H4 (cell line): ENCODE measurements at regions not wholly inside any gene's neighbourhood (a gene's known extent, or its start where the extent isn't known, plus 50 kb on each side); places are given as distances from the start of the nearest gene placed in this dataset.
"Not testable (repeated sequence)": the region's sequence is repeated elsewhere in the genome, so short reads cannot be mapped to it uniquely, and the experiment has no call there.

Source experiments
- DNase-seq: peaks from one replicate; pipeline ENCODE4 v3.0.0-alpha.2; 2015; ENCODE audit warnings: low spot score

GRCh38 chr4:145297556-145297955 is 117.2 kb upstream of the OTUD4 start:
- no peak for DNase-seq

GRCh38 chr4:145295547-145295946 is 115.2 kb upstream of the OTUD4 start:
- no peak for DNase-seq

DNA sequence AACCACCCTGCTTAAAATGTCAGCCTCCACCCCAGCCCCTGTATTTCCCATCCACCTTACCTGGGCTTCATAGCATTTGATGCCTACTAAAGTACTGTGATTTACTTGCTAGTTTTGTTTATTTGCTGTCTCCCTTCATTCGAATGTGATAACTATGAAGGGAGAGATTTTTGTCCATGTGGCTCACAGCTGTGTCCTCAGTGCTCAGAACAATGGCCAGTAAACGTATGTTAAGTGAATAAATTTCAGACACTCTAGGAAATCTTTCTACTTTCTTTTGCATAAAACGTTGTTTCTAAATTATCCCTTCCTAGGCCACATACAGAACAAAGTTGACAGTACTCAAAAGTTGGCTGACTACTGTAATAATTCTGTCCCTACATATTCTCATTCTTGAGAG is 114.7 kb upstream of the OTUD4 start:
- no peak for DNase-seq

- no peak for DNase-seq
Measured at GRCh38 chr4:145293658-145294057, 113.3 kb upstream of the OTUD4 start.

GRCh38 chr4:145290955-145291354 is 110.6 kb upstream of the OTUD4 start:
- DNase-seq, result no peak

GRCh38 chr4:145289403-145290076 is 109.2 kb upstream of the OTUD4 start:
- no peak for DNase-seq

DNA sequence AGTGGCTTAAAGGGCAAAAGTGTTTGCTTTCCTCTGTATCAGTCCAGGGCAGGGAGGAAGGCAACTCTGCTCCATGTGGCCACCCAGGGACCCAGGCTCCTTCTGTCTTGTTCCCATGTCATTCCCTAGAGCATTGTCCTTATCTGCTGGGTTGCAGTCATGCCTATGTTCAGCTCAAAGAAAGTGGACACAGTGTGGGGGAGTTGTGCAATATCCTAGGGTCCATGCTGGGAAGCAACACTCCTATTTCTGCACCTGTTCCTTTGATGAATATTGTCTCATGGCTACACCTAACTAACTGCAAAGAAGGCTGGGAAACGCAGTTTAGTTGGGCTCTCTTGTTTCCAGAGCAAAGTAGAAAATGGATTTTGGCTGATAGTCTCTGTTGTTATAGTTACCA is 107.0 kb upstream of the OTUD4 start:
- DNase-seq, result no peak

DNA sequence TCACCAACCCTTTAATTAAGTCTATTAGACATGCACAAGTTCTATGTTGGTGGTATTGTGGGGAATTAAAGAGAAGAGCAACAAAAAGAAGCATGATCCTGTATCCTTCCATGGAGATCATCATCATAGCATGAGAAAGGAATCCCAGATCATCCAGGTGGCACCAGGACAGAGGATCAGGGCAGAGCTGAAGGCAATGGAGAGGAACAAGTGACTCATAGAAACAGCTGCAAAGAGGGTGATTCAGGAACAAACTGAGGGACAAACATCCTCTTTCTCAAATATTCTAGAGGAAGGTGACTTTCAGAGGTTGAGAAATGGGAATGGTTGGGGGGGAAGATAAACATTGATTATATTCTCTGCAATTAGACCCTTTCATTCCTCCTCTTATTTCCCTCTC is 105.5 kb upstream of the OTUD4 start:
- DNase-seq, result no peak

- no peak for DNase-seq
Measured at GRCh38 chr4:145283909-145284308, 103.5 kb upstream of the OTUD4 start.

DNA sequence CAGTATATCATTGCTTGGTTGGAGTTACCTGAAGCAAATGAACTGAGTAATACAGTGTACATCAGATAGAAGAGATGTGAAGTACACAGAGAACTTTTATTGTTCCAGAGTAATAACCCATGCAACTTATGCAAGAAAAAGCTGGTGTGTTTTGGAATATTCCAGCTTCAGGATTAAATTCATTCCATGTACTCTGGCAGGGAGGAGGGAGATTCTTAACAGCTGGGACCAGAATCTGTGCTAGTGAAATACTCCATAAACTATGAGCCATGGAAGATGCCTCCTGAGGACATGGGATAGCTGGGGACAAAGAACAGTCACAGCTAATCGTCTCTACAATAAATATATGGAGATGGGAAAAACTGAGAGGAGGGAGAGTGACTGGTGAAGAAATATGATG is 101.6 kb upstream of the OTUD4 start:
- DNase-seq, result no peak

- no peak for DNase-seq
Measured at GRCh38 chr4:145281224-145281623, 100.8 kb upstream of the OTUD4 start.

- DNase-seq, result no peak
Measured at GRCh38 chr4:145280541-145280940, 100.2 kb upstream of the OTUD4 start.

GRCh38 chr4:145279122-145279960 is 99.0 kb upstream of the OTUD4 start:
- peak; percentile 53 for DNase-seq

GRCh38 chr4:145278341-145279121 is 98.1 kb upstream of the OTUD4 start:
- DNase-seq, result peak; percentile 14

GRCh38 chr4:145277011-145277410 is 96.6 kb upstream of the OTUD4 start:
- no peak for DNase-seq

- no peak for DNase-seq
Measured at GRCh38 chr4:145276050-145276449, 95.7 kb upstream of the OTUD4 start.

DNA sequence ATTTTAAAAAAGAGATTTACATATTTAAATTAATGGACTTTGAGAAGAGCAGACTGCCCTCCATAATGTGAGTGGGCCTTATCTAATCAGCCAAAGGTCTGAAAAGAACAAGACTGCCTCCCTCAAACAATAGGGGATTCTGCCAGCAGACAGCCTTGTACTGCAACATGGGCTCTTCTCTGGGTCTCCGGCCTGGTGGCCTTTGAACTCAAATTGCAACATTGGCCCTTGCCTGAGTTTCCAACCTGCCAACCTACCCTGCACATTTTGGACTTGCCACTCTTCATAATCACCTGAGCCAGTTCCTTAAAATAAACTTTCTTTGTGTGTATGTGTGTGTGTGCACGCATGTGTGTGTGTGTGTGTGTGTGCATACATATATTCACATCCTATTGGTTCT is 90.8 kb upstream of the OTUD4 start:
- no peak for DNase-seq

GRCh38 chr4:145266881-145267280 is 86.5 kb upstream of the OTUD4 start:
- DNase-seq, result no peak

DNA sequence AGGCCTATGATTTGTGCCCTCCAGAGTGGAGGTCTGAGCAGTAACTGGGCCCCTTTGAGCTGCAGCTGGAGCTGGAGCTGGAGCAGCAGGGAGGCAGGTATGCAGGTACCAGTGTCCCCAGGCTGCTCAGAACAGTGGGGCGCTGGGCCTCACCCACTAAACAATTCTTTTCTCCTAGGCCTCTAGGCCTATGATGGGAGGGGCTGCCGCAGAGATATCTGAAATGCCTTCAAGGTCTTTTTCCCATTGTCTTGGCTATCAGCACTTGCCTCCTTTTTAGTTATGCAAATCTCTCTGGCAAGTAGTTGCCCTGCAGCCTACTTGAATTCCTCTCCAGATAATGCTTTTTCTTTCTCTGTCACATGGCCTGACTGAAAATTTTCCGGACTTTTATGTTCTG is 79.7 kb upstream of the OTUD4 start:
- no peak for DNase-seq

DNA sequence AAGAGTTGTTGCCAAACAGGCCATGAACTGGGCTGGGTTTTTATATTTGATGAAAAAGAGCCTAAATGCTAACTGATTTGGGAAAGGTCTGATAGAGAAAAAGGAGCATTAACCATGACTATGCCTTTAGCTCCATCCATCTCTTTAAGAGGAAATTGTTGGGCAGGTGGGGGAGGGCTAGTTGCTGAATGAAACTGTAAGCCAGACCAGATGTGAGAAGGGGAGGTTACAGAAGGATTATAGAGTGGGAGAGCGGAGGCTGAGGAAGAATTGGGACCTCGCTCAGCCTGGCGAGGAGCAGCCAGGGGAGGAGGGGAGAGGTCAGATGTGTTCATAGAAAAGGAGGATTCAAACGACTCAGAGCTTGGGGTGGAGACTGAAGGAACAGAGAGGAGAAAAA is 74.9 kb upstream of the OTUD4 start:
- DNase-seq, result not testable (repeated sequence)

DNA sequence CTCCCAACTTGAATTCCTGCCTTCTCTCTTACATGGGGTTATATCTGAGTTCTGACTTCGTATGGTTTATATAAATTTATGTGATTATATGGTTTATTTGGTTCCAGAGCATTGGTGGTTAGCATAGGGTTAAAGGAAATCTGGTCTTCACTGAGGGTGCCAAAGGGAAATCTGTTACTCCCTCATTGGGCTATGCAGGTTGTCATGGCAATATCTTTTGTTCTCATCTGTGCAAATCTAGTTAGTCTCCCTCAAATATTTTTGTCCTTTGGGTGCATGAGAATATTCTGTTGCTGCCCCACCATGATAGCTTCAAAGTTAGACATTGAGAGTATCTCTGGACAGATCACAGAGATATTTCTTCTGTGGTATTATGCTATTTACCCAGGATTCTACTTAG is 71.8 kb upstream of the OTUD4 start:
- no peak for DNase-seq

DNA sequence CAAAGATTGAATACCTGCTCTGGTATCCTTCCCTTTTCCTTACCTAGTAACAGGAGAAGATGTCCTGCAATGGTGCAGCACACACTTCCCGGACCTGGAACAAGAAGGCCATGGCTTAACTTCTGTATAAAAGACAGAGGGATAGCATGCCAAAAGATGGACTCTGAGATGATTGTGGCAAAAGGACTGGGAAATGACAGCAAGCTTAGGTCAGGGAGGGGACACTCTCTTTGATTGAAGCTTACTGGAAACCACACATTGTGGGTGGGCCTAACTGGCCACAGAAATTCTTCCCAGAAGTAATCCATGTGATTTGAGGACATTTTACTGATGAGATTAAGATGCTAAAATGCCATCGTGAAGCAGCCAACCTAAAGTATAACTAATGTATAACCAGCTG is 71.0 kb upstream of the OTUD4 start:
- no peak for DNase-seq

DNA sequence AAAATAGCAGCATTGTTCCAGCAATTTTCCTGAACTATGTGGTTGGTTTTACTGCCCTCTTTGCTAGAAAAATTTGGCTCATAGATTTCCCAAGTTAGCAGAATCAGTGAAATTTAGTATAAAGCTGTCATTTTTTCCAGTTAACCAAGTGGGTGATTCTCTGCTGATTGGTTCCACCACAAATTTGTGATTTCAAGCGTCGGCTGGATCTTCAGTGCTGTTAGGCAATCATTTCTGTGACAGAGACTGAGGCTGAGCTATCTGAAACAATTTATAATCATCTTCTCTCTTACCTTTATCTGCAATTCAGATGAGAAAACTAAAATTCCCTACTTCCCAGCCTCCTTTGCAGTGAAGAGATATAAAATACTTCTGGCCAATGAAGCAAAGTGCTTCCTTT is 68.6 kb upstream of the OTUD4 start:
- DNase-seq, result no peak
